Keratinocyte (primary cell): ENCODE measurements at regions not wholly inside any gene's neighbourhood (a gene's known extent, or its start where the extent isn't known, plus 50 kb on each side); places are given as distances from the start of the nearest gene placed in this dataset.

Experiments
- DNase-seq: peaks from one replicate; pipeline ENCODE4 v3.0.0-alpha.2; 2011; ENCODE audit warnings: low read depth, missing footprints, low spot score
- FAIRE-seq: peaks from 2 replicates; lab custom pipeline; 2011; peaks lifted over from hg19 to GRCh38; lab: Jason Lieb, UNC
- H2AFZ ChIP-seq: 2 replicates; pipeline ENCODE4 v1.6.0; 2012; ENCODE audit warnings: low read length, control low read depth, inconsistent platforms; ENCODE audit not compliant: control insufficient read depth
- H3K27ac ChIP-seq: 2 replicates; pipeline ENCODE4 v1.5.1; 2011; ENCODE audit warnings: low read length; ENCODE audit not compliant: control insufficient read depth, insufficient read depth
- H3K27me3 ChIP-seq: 3 replicates; pipeline ENCODE4 v1.6.0; 2011; ENCODE audit warnings: low read length; ENCODE audit not compliant: control insufficient read depth, insufficient read depth; ENCODE audit errors: extremely low read depth
- H3K36me3 ChIP-seq, 2 experiments: 2 replicates in 1 of 2; 3 replicates in 1 of 2; pipeline ENCODE4 v1.5.1; 2011; ENCODE audit warnings: low read length in 2 of 2, mild to moderate bottlenecking in 1 of 2; ENCODE audit not compliant: control insufficient read depth in 2 of 2, insufficient read depth in 2 of 2; ENCODE audit errors: extremely low read depth in 1 of 2
- H3K4me1 ChIP-seq: 3 replicates; pipeline ENCODE4 v1.5.1; 2011; ENCODE audit warnings: low read length; ENCODE audit not compliant: control insufficient read depth, insufficient read depth; ENCODE audit errors: extremely low read depth
- H3K4me2 ChIP-seq: 3 replicates; pipeline ENCODE4 v1.6.0; 2011; ENCODE audit warnings: low read depth, low read length; ENCODE audit not compliant: control insufficient read depth, insufficient read depth; ENCODE audit errors: extremely low read depth
- H3K4me3 ChIP-seq, 3 experiments: fragments of 200-600 bp in 1 of 3; sonication (generic) in 1 of 3; 2 replicates in 2 of 3; 3 replicates in 1 of 3; pipeline ENCODE4 v1.5.1; 2011 to 2016; ENCODE audit warnings: low read length in 3 of 3, mild to moderate bottlenecking in 3 of 3, control low read depth in 2 of 3, inconsistent platforms in 1 of 3, low read depth in 1 of 3, mixed read lengths in 1 of 3, mixed run types in 1 of 3, moderate library complexity in 1 of 3; ENCODE audit not compliant: control insufficient read depth in 2 of 3, insufficient read depth in 2 of 3; ENCODE audit errors: extremely low read depth in 1 of 3
- H3K79me2 ChIP-seq: 2 replicates; pipeline ENCODE4 v1.6.0; 2012; ENCODE audit warnings: low read length; ENCODE audit not compliant: control insufficient read depth, insufficient read depth
- H3K9ac ChIP-seq: 3 replicates; pipeline ENCODE4 v1.6.0; 2011; ENCODE audit warnings: low read length; ENCODE audit not compliant: control insufficient read depth, insufficient read depth; ENCODE audit errors: extremely low read depth
- H3K9me1 ChIP-seq: 3 replicates; pipeline ENCODE4 v1.6.0; 2011; ENCODE audit warnings: low read length; ENCODE audit not compliant: control insufficient read depth, insufficient read depth; ENCODE audit errors: extremely low read depth
- H3K9me3 ChIP-seq: 2 replicates; pipeline ENCODE4 v1.5.1; 2012; ENCODE audit warnings: low read depth, low read length; ENCODE audit not compliant: control insufficient read depth
- H4K20me1 ChIP-seq: 3 replicates; pipeline ENCODE4 v1.6.0; 2011; ENCODE audit warnings: low read length; ENCODE audit not compliant: control insufficient read depth, insufficient read depth; ENCODE audit errors: extremely low read depth
- EZH2 ChIP-seq: IDR thresholded peaks from one replicate; pipeline ENCODE4 v1.6.1; 2012; ENCODE audit warnings: inconsistent platforms, mild to moderate bottlenecking, low read length, moderate library complexity
- dilution Hi-C: fragments of 300-500 bp; cut with MboI; formaldehyde crosslinking; loops from one replicate; pipeline ENCODE4 v1.7.0; 2020; ENCODE audit warnings: low sequenced_read_pairs; ENCODE audit not compliant: extremely low pct_ligation_motif_present
- TF ChIP-seq, protein P1 (sequence below), 3 experiments: IDR thresholded peaks in 1 of 3; conservative IDR thresholded peaks in 1 of 3; optimal IDR thresholded peaks in 1 of 3; 2 replicates in 2 of 3; 3 replicates in 1 of 3; pipeline versions ENCODE3 to v1.5.1; 2011; ENCODE audit warnings: low read length in 3 of 3, mild to moderate bottlenecking in 3 of 3, moderate library complexity in 2 of 3, control low read depth in 1 of 3, inconsistent platforms in 1 of 3; ENCODE audit not compliant: insufficient read depth in 2 of 3; ENCODE audit errors: extremely low read depth in 1 of 3

DNA sequence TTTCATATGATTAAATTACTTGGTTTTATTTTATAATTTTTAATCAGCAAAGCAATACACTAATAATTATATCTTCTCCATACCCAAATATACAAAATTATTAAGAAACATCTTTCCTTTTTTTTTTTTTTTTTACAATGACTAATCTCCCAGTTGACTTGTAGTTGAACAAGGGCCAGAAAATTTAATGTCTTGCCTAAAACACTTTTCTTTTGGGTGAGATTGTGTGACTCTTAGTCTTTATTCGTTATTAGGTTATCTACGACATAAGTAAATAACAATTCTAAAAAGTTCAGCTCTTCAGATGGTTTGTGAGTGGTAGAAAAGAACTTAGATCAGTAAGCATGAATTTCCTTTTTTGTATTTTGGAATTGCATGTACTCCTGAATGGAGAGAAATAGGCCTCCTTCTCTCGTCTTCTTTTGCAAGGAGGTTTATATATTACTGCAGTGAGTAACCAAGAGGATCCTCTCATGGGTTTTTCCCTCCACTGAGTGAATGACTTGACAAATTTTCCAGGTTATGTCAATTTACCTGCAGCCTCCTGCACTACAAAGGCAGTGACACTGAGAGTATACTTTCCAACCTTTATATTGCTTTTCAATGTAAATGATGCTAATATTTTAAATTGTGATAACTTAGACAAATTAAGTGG, 364.5 kb upstream of the CITED2 start:
- no peaks in the 10 kb centered on the region for H3K79me2 ChIP-seq
- TF ChIP-seq EZH2, result no peak
- DNase-seq (no peak), FAIRE-seq (no peak)
- no peaks in the 10 kb centered on the region for H4K20me1 ChIP-seq
- dilution Hi-C loops, result no loop called here
- H3K9ac ChIP-seq, result no peak overlapping the region
- H3K4me2 ChIP-seq, result no peak overlapping the region
- no peaks in the 10 kb centered on the region for H3K9me3 ChIP-seq
- H3K36me3 ChIP-seq, result no peaks in the 10 kb centered on the region
- no peak overlapping the region for H2AFZ ChIP-seq
- H3K27me3 ChIP-seq, result no peaks in the 10 kb centered on the region
- no peak overlapping the region for H3K4me3 ChIP-seq
- no peak overlapping the region for H3K27ac ChIP-seq
- peaks cover 10% of the 10 kb centered on the region for H3K4me1 ChIP-seq
- H3K9me1 ChIP-seq, result no peaks in the 10 kb centered on the region

DNA sequence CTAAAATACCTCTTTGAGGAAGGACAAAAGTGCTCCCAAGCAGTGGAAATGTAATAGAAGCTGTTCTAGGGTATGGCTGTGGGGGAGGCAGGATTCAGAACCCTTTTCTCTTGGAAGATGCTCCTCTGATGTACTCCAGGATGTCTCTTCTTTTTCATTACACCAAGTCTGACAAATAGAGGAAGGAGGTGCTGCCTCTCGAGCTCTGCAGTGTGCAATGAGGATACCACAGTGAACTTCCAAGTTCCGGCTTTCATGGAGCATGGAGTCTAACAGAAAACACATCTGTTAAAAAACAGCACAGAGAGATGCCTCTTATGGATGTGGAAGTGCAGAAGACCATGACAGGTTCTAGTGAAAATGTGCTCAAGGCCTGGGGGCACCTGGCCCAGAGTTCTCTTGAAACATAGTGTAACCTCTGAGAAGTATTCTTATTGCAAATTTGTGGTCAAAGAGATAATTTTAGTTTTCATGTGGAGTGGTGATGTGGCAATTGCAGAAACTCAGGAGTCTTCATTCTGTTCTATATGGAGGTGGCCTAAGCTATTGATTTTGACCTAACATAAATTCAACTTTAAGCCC, 362.0 kb upstream of the CITED2 start:
- H3K9me3 ChIP-seq, result no peaks in the 10 kb centered on the region
- FAIRE-seq, result no peak
- dilution Hi-C loops, result no loop called here

More for the DNA sequence above, 362.0 kb upstream of the CITED2 start:
- Histone ChIP-seq H3K4me2 (no peak overlapping the region), H4K20me1 (no peaks in the 10 kb centered on the region), H3K36me3 (no peaks in the 10 kb centered on the region), H3K4me3 (no peak overlapping the region), H3K9ac (no peak overlapping the region), H2AFZ (no peak overlapping the region), H3K79me2 (no peaks in the 10 kb centered on the region), H3K27ac (no peak overlapping the region), H3K4me1 (peaks cover 18% of the 10 kb centered on the region), H3K9me1 (no peaks in the 10 kb centered on the region), H3K27me3 (no peaks in the 10 kb centered on the region)
- TF ChIP-seq, protein P1, sequence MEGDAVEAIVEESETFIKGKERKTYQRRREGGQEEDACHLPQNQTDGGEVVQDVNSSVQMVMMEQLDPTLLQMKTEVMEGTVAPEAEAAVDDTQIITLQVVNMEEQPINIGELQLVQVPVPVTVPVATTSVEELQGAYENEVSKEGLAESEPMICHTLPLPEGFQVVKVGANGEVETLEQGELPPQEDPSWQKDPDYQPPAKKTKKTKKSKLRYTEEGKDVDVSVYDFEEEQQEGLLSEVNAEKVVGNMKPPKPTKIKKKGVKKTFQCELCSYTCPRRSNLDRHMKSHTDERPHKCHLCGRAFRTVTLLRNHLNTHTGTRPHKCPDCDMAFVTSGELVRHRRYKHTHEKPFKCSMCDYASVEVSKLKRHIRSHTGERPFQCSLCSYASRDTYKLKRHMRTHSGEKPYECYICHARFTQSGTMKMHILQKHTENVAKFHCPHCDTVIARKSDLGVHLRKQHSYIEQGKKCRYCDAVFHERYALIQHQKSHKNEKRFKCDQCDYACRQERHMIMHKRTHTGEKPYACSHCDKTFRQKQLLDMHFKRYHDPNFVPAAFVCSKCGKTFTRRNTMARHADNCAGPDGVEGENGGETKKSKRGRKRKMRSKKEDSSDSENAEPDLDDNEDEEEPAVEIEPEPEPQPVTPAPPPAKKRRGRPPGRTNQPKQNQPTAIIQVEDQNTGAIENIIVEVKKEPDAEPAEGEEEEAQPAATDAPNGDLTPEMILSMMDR (optimal IDR thresholded peaks at IDR 0.05 in 1 of 3, IDR thresholded peaks at IDR 0.05 in 1 of 3, conservative IDR thresholded peaks at IDR 0.05 in 1 of 3; ENCODE audit: extremely low read depth in 1 of 3, insufficient read depth in 2 of 3, low read length in 3 of 3), result no peak
- DNase-seq, result no peak
